Mammary epithelial cell (primary cell): ENCODE measurements at regions not wholly inside any gene's neighbourhood (a gene's known extent, or its start where the extent isn't known, plus 50 kb on each side); places are given as distances from the start of the nearest gene placed in this dataset.

Source experiments
- EZH2 ChIP-seq: IDR thresholded peaks from 2 replicates; pipeline ENCODE4 v1.6.1; 2012; ENCODE audit warnings: low read length, inconsistent platforms, borderline replicate concordance
- TF ChIP-seq, protein P1 (sequence below), 2 donors: IDR thresholded peaks in 1 of 2; conservative IDR thresholded peaks in 1 of 2; 2 replicates each; pipeline ENCODE4 v1.5.1; 2011 to 2012; ENCODE audit warnings: inconsistent platforms in 2 of 2, low read length in 2 of 2, mild to moderate bottlenecking in 2 of 2, control low read depth in 1 of 2, low read depth in 1 of 2; ENCODE audit not compliant: insufficient read depth in 1 of 2; ENCODE audit errors: extremely low read depth in 1 of 2

DNA sequence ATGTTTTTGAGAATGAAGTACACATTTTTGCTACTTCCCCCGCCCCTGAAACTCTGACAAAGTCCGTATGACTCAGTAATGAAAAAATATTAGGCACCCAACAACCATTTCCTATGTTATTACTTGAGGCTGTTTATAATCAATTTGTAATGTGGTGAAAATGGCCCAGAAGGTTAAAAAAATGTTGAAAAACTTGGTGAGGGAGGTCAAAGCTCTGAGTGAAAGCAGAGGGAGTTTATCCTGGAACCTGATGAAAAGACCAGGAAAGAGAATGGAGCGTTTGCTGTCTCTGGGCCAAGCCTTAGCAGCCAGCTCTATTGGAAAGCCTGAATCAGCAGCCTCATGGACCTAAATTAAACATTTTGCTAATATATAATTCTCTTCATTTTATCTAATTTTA, 367.7 kb upstream of the NEGR1 start:
- TF ChIP-seq, protein P1, sequence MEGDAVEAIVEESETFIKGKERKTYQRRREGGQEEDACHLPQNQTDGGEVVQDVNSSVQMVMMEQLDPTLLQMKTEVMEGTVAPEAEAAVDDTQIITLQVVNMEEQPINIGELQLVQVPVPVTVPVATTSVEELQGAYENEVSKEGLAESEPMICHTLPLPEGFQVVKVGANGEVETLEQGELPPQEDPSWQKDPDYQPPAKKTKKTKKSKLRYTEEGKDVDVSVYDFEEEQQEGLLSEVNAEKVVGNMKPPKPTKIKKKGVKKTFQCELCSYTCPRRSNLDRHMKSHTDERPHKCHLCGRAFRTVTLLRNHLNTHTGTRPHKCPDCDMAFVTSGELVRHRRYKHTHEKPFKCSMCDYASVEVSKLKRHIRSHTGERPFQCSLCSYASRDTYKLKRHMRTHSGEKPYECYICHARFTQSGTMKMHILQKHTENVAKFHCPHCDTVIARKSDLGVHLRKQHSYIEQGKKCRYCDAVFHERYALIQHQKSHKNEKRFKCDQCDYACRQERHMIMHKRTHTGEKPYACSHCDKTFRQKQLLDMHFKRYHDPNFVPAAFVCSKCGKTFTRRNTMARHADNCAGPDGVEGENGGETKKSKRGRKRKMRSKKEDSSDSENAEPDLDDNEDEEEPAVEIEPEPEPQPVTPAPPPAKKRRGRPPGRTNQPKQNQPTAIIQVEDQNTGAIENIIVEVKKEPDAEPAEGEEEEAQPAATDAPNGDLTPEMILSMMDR (conservative IDR thresholded peaks at IDR 0.05 in 1 of 2, IDR thresholded peaks at IDR 0.05 in 1 of 2; ENCODE audit: extremely low read depth in 1 of 2, insufficient read depth in 1 of 2, low read depth in 1 of 2, low read length in 2 of 2), result no peak
- no peak for TF ChIP-seq EZH2
